GM08714 (cell line): ENCODE measurements at regions not wholly inside any gene's neighbourhood (a gene's known extent, or its start where the extent isn't known, plus 50 kb on each side); places are given as distances from the start of the nearest gene placed in this dataset.
"Not testable (repeated sequence)": the region's sequence is repeated elsewhere in the genome, so short reads cannot be mapped to it uniquely, and the experiment has no call there.

Experiments
- H3K4me3 ChIP-seq: fragments of 200-500 bp; sonication (Bioruptor generic); 2 replicates; pipeline ENCODE4 v1.5.1; 2014; ENCODE audit warnings: mild to moderate bottlenecking, low read length, inconsistent platforms
- ZNF274 ChIP-seq: IDR thresholded peaks from 2 replicates; pipeline ENCODE4 v1.6.1; 2012; ENCODE audit warnings: mild to moderate bottlenecking, low read depth, low read length

- TF ChIP-seq ZNF274, result no peak
- H3K4me3 ChIP-seq, result no peak overlapping the region
These were observed 82.0 kb downstream of the MRM1 start for GRCh38 chr17:36683387-36683786.

- TF ChIP-seq ZNF274, result no peak
- no peak overlapping the region for H3K4me3 ChIP-seq
These were observed 82.8 kb downstream of the MRM1 start for GRCh38 chr17:36684134-36684533.

- no peak for TF ChIP-seq ZNF274
- H3K4me3 ChIP-seq, result no peak overlapping the region
These were observed 84.8 kb downstream of the MRM1 start for GRCh38 chr17:36686123-36686669.

- no peak for TF ChIP-seq ZNF274
- no peak overlapping the region for H3K4me3 ChIP-seq
These were observed 86.4 kb downstream of the MRM1 start for GRCh38 chr17:36687736-36688135.

- H3K4me3 ChIP-seq, result no peak overlapping the region
- no peak for TF ChIP-seq ZNF274
These were observed 87.8 kb downstream of the MRM1 start for GRCh38 chr17:36689089-36689667.

GRCh38 chr17:36690190-36690589 lies 88.8 kb downstream of the MRM1 start:
- H3K4me3 ChIP-seq, result no peak overlapping the region
- no peak for TF ChIP-seq ZNF274

- H3K4me3 ChIP-seq, result no peak overlapping the region
- no peak for TF ChIP-seq ZNF274
These were observed 90.2 kb downstream of the MRM1 start for GRCh38 chr17:36691606-36692005.

- no peak for TF ChIP-seq ZNF274
- H3K4me3 ChIP-seq, result no peak overlapping the region
These were observed 93.7 kb downstream of the MRM1 start for GRCh38 chr17:36695082-36695481.

- H3K4me3 ChIP-seq, result not testable (repeated sequence)
These were observed 94.3 kb downstream of the MRM1 start for GRCh38 chr17:36695710-36696109.

- no peak for TF ChIP-seq ZNF274
- H3K4me3 ChIP-seq, result no peak overlapping the region
These were observed 95.4 kb downstream of the MRM1 start for GRCh38 chr17:36696805-36697204.

- no peak overlapping the region for H3K4me3 ChIP-seq
- no peak for TF ChIP-seq ZNF274
These were observed 96.6 kb downstream of the MRM1 start for GRCh38 chr17:36697903-36698530.

GRCh38 chr17:36701429-36702099 lies 100.2 kb downstream of the MRM1 start:
- H3K4me3 ChIP-seq, result no peak overlapping the region
- no peak for TF ChIP-seq ZNF274

GRCh38 chr17:36702636-36703035 lies 101.3 kb downstream of the MRM1 start:
- no peak overlapping the region for H3K4me3 ChIP-seq
- no peak for TF ChIP-seq ZNF274

GRCh38 chr17:36703860-36704266 lies 102.5 kb downstream of the MRM1 start:
- no peak overlapping the region for H3K4me3 ChIP-seq
- TF ChIP-seq ZNF274, result no peak

- no peak for TF ChIP-seq ZNF274
- H3K4me3 ChIP-seq, result no peak overlapping the region
These were observed 104.0 kb downstream of the MRM1 start for GRCh38 chr17:36705283-36705795.
